ENCODE measurements at regions not wholly inside any gene's neighbourhood (a gene's known extent, or its start where the extent isn't known, plus 50 kb on each side); places are given as distances from the start of the nearest gene placed in this dataset.

DNA sequence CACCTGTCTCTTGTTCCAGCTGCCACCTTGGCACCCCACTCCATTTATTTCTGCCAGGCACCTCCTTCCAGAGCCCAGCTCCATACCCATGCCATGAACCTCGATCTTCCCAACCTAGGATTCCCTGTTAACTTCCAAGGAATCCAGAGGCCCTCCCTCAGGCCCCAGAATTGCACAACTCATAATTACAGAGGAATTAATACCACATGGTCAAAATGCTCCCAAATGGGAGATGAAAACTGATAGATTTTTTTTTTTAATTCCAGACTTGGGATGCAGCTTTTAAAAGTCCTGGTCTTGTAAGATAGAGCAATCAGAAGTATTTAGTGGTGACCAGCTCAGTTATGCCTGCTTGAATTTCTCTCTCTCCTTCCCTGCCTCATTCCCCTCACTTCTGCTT, 96.2 kb upstream of the CCDC112 start:
- Histone ChIP-seq H3K9me3 (peaks cover 8% of the 10 kb centered on the region; the same call in 1 of the 2 replicates), H3K4me2 (no peak overlapping the region), H3K4me1 (no peaks in the 10 kb centered on the region), H4K20me1 (no peaks in the 10 kb centered on the region), H3K4me3 (no peak overlapping the region), H3K9ac (no peak overlapping the region), H3K27ac (no peak overlapping the region), H3K27me3 (no peaks in the 10 kb centered on the region), H3K36me3 (no peaks in the 10 kb centered on the region)
- TF ChIP-seq Cebpa-rat (IDR thresholded peaks at IDR 0.05): no peak

DNA sequence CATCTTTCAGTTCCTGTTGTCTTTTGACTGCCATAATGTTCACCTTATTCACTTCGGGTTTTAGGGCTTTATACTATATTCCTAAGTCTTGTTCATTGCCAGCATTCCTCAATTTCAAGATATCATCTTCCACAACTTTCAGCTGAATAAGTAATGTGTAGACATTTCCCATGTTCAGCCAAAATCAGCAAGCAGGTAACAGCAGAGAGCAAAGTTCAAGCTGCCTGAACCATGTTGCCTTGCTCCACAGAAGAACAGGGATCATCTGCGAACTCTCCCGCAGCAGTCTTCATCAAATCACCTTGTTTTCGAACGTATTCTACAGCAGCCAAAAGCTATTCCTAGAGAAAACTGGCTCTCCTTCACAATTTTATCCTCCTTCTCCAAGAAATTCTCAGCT, 95.3 kb upstream of the CCDC112 start:
- Histone ChIP-seq H3K9me3 (peaks cover 8% of the 10 kb centered on the region; the same call in 1 of the 2 replicates), H3K36me3 (no peaks in the 10 kb centered on the region), H3K27ac (no peak overlapping the region), H3K4me2 (no peak overlapping the region), H3K4me3 (no peak overlapping the region), H3K9ac (no peak overlapping the region), H4K20me1 (no peaks in the 10 kb centered on the region), H3K27me3 (no peaks in the 10 kb centered on the region), H3K4me1 (no peaks in the 10 kb centered on the region)
- no peak for TF ChIP-seq Cebpa-rat (IDR thresholded peaks at IDR 0.05)

DNA sequence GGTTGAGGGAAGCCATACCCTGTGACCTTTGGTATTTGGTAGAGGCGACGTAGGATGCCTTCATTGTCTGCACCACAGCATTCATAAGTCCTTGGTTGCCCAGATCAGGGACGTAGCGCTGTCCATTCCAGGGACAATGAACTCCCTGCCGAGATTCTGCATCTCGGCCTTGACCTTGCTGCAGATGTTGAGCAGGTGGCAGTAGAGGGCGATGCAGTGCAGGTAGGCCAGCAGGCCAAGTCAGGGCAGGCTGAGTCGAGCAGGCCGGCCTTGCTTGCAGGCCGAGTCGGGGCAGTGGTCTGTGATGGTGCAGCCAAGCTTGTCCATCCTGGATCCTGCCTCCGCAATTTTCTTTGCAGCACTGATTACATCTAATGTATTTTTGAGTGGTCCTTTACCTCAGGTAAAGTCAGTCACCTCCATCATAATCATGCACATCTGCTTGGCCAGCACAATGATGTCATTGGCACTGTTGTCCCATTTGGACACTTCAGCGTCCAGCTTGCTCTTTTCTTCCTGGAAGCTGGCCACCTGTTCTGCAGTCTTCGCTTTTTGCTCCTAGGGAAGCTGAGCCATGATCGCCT, 93.4 kb upstream of the CCDC112 start:
- H4K20me1 ChIP-seq: no peaks in the 10 kb centered on the region
- H3K4me1 ChIP-seq: no peaks in the 10 kb centered on the region
- no peak for TF ChIP-seq Cebpa-rat (IDR thresholded peaks at IDR 0.05)
- no peaks in the 10 kb centered on the region for H3K36me3 ChIP-seq
- H3K4me3 ChIP-seq: no peak overlapping the region
- H3K27ac ChIP-seq: no peak overlapping the region
- peaks cover 8% of the 10 kb centered on the region; the same call in 1 of the 2 replicates for H3K9me3 ChIP-seq
- H3K9ac ChIP-seq: no peak overlapping the region
- H3K27me3 ChIP-seq: no peaks in the 10 kb centered on the region
- no peak overlapping the region for H3K4me2 ChIP-seq

DNA sequence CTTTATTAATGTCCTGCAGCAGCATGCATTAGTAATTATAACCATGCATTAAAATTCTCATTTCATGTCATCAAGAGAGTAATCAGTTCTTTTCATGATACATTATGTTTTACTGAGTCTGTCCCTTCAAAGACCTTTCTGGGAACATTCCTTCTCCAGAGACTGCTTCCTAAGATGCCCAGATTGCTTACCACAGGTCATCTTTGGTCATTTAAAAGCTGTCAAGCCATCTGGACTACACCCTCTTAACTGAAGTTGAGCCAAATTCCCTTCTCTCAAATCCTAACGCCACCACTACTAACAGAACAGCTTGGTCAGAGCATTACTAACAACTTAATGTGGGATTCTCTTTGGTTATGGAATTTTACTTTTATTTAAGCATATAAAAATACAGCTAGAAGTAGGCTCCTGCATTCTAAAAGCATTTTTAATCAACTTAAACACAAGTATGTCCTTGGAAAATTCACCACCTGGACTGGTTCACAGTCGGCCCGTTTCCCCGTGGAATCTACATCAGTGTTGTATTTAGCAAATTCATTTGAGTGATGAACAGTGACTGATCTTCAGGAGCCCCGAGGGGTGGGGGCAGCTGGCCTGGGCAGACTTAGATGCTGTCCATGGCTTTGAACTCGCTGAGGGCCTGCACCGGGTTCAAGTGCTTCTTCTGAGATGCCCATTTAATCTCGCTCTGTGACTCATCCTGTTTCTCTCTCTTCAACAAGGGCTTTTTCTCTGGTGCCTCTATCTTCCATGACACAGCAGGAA, 92.8 kb upstream of the CCDC112 start:
- Histone ChIP-seq H3K4me1 (no peaks in the 10 kb centered on the region), H3K27ac (no peak overlapping the region), H3K4me2 (no peak overlapping the region), H3K36me3 (no peaks in the 10 kb centered on the region), H4K20me1 (no peaks in the 10 kb centered on the region), H3K9me3 (peaks cover 8% of the 10 kb centered on the region; the same call in 1 of the 2 replicates), H3K4me3 (no peak overlapping the region), H3K27me3 (no peaks in the 10 kb centered on the region), H3K9ac (no peak overlapping the region)
- no peak for TF ChIP-seq Cebpa-rat (IDR thresholded peaks at IDR 0.05)

DNA sequence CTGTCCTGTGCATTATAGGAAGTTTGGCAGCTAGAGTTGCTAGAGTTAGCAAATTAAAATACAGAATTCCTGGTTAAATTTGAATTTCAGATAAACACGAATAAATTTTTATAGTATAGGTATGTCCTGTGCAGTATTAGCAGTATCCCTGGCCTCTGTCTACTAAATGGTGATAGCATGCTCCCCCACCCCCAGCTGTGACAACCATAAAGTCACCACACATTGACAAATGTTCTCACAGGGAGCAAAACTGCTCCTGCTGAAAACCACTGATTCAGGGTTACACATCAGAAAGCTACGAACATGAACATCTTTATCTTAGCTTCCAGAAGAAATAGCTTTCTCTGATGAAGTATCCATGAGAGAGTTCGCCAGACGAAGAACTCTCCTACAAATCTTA, 91.8 kb upstream of the CCDC112 start:
- Histone ChIP-seq H3K27ac (no peak overlapping the region), H3K9me3 (no peaks in the 10 kb centered on the region), H3K4me2 (no peak overlapping the region), H3K4me1 (no peaks in the 10 kb centered on the region), H3K27me3 (no peaks in the 10 kb centered on the region), H3K36me3 (no peaks in the 10 kb centered on the region), H4K20me1 (no peaks in the 10 kb centered on the region), H3K4me3 (no peak overlapping the region), H3K9ac (no peak overlapping the region)
- no peak for TF ChIP-seq Cebpa-rat (IDR thresholded peaks at IDR 0.05)

DNA sequence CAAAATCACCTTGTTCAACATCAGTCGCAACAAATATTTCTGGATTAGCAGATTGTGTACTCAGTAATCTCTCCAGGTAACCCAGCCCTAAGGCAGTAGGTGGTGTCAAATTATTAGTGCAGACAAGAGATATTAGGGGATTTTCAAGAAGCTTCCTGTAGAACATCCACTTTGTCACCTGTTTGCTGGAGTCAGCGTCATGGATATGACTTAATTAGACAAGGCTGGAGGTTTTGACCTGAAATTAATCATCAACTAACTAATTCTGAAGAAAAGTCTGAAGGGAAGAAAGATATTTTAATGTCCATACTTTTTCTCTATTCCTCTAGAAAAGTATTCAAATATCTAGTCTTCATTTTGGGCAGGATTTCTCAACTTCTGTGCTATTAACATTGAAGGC, 91.4 kb upstream of the CCDC112 start:
- no peak overlapping the region for H3K27ac ChIP-seq
- H3K4me3 ChIP-seq: no peak overlapping the region
- no peaks in the 10 kb centered on the region for H3K9me3 ChIP-seq
- no peak for TF ChIP-seq Cebpa-rat (IDR thresholded peaks at IDR 0.05)
- no peaks in the 10 kb centered on the region for H3K27me3 ChIP-seq
- no peaks in the 10 kb centered on the region for H3K4me1 ChIP-seq
- H3K4me2 ChIP-seq: no peak overlapping the region
- H3K36me3 ChIP-seq: no peaks in the 10 kb centered on the region
- no peak overlapping the region for H3K9ac ChIP-seq
- H4K20me1 ChIP-seq: no peaks in the 10 kb centered on the region

DNA sequence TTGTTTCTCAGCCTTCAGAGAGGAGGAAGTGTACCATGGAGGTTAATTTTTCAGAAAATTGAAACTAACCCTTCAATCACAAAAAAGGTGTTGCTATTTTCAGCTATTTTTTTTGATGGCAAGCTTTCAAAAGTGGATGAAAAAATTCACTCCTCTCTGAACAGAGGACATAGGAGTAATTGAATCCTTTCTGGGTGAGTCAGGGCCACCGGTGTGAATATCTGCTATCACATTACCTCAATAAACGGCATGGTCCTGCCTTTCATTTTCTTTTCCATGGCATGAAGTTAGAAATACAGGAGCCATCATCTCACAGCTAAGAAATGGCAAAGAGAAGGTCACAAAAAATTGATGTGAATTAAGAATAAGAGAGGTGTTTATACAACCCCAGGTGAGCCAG, 90.2 kb upstream of the CCDC112 start:
- Histone ChIP-seq H3K4me1 (no peaks in the 10 kb centered on the region), H3K36me3 (no peaks in the 10 kb centered on the region), H3K4me2 (no peak overlapping the region)

DNA sequence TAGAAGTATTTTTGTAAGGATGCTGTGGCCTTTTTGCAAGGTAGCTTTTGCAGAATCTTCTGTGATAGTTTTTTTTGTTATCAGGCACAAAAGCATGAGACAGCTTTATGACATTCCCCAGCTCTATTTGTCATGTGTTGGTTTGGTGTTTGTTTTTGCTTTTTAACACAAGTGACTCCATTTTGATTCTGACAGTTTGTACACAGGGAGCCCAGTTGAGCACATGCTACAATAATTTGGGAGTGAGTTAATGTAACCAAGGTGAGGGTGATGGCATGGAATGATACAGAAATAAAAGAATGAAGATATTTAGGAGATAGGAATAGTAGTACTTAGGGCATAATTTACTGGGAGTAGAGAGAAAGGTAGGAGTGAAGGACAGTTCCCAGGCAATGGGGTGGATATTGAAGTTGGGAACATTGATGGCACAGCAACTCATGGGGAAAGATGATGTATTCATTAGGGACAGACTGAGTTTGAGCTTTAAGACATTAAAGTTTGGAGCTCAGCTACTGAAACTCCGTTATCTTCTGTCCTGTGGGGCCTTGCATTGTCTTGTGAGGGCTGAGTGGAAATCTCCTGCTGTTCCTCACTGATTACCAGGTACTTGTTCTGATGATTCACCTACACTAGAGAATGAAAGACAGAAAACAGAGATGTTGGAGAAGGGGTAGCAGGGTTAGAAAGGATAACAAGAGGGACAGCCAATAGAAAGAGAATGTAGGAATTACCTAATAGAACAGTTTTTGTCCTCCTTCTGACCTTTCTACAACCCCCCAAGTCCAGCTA, 88.3 kb upstream of the CCDC112 start:
- H3K36me3 ChIP-seq: no peaks in the 10 kb centered on the region
- no peaks in the 10 kb centered on the region for H3K27me3 ChIP-seq
- no peak overlapping the region for H3K27ac ChIP-seq
- H3K4me1 ChIP-seq: no peaks in the 10 kb centered on the region
- H3K4me3 ChIP-seq: no peak overlapping the region
- no peak for TF ChIP-seq Cebpa-rat (IDR thresholded peaks at IDR 0.05)
- no peak overlapping the region for H3K4me2 ChIP-seq
- H3K9ac ChIP-seq: no peak overlapping the region
- H4K20me1 ChIP-seq: no peaks in the 10 kb centered on the region
- H3K9me3 ChIP-seq: no peaks in the 10 kb centered on the region

More for the DNA sequence above, 90.2 kb upstream of the CCDC112 start:
- H3K9ac ChIP-seq: no peak overlapping the region
- H3K9me3 ChIP-seq: no peaks in the 10 kb centered on the region
- H3K27me3 ChIP-seq: no peaks in the 10 kb centered on the region
- no peak for TF ChIP-seq Cebpa-rat (IDR thresholded peaks at IDR 0.05)
- no peak overlapping the region for H3K27ac ChIP-seq
- no peak overlapping the region for H3K4me3 ChIP-seq
- no peaks in the 10 kb centered on the region for H4K20me1 ChIP-seq

DNA sequence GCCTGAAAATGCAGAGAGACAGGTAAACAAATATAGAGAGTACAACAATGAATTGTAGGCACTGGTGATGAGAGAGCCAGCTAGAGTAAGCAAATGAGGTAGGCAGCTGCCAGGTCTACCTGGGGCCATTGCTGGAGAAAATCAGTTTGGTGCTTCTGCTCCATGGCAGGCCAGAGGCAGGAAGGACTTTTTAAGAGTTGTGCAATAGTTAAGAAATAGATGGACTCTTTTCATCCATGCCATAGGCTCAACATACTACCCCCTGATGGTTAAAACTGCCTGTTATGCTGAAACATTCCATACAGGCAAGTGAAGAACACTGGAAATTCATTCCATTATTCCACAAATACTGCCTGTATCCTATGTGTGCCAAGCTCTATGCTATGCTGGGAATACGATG, 86.5 kb upstream of the CCDC112 start:
- TF ChIP-seq Cebpa-rat (IDR thresholded peaks at IDR 0.05): 0 out of 2 replicates have a peak, but pooled peaks have one; percentile 52
- H3K9ac ChIP-seq: no peak overlapping the region
- no peaks in the 10 kb centered on the region for H3K36me3 ChIP-seq
- H3K4me1 ChIP-seq: no peaks in the 10 kb centered on the region
- H3K27ac ChIP-seq: no peak overlapping the region
- no peaks in the 10 kb centered on the region for H3K9me3 ChIP-seq
- no peaks in the 10 kb centered on the region for H3K27me3 ChIP-seq
- no peak overlapping the region for H3K4me3 ChIP-seq
- no peaks in the 10 kb centered on the region for H4K20me1 ChIP-seq
- H3K4me2 ChIP-seq: no peak overlapping the region

Measured in BLaER1 (cell line).